ENCODE measurements at regions not wholly inside any gene's neighbourhood (a gene's known extent, or its start where the extent isn't known, plus 50 kb on each side); places are given as distances from the start of the nearest gene placed in this dataset.

GRCh38 chr1:163692266-163692665 is 370.5 kb downstream of the NUF2 start:
- no peak for DNase-seq
- in situ Hi-C loops (cut with HindIII; ENCODE audit: low pct_ligation_motif_present, low pct_unique_long_range_greater_than_20kb, low sequenced_read_pairs) = no loop called here

- in situ Hi-C loops (cut with HindIII; ENCODE audit: low pct_ligation_motif_present, low pct_unique_long_range_greater_than_20kb, low sequenced_read_pairs) = no loop called here
- DNase-seq = no peak
Measured at GRCh38 chr1:163697137-163697536, 375.4 kb downstream of the NUF2 start.

GRCh38 chr1:163701783-163702374 is 380.1 kb downstream of the NUF2 start:
- in situ Hi-C loops (cut with HindIII; ENCODE audit: low pct_ligation_motif_present, low pct_unique_long_range_greater_than_20kb, low sequenced_read_pairs) = no loop called here
- no peak for DNase-seq

- in situ Hi-C loops (cut with HindIII; ENCODE audit: low pct_ligation_motif_present, low pct_unique_long_range_greater_than_20kb, low sequenced_read_pairs) = no loop called here
- no peak for DNase-seq
Measured at GRCh38 chr1:163703794-163704193, 382.0 kb downstream of the NUF2 start.

- no peak for DNase-seq
- in situ Hi-C loops (cut with HindIII; ENCODE audit: low pct_ligation_motif_present, low pct_unique_long_range_greater_than_20kb, low sequenced_read_pairs) = no loop called here
Measured at GRCh38 chr1:163706915-163707314, 385.2 kb downstream of the NUF2 start.

- in situ Hi-C loops (cut with HindIII; ENCODE audit: low pct_ligation_motif_present, low pct_unique_long_range_greater_than_20kb, low sequenced_read_pairs) = no loop called here
- no peak for DNase-seq
Measured at GRCh38 chr1:163709636-163710035, 387.9 kb downstream of the NUF2 start.

GRCh38 chr1:163712321-163712720 is 390.6 kb downstream of the NUF2 start:
- in situ Hi-C loops (cut with HindIII; ENCODE audit: low pct_ligation_motif_present, low pct_unique_long_range_greater_than_20kb, low sequenced_read_pairs) = no loop called here

GRCh38 chr1:163720294-163720693 is 398.5 kb downstream of the NUF2 start:
- in situ Hi-C loops (cut with HindIII; ENCODE audit: low pct_ligation_motif_present, low pct_unique_long_range_greater_than_20kb, low sequenced_read_pairs) = no loop called here
- no peak for DNase-seq

More at GRCh38 chr1:163712321-163712720, 390.6 kb downstream of the NUF2 start:
- no peak for DNase-seq

- DNase-seq = no peak
- in situ Hi-C loops (cut with HindIII; ENCODE audit: low pct_ligation_motif_present, low pct_unique_long_range_greater_than_20kb, low sequenced_read_pairs) = no loop called here
Measured at GRCh38 chr1:163725551-163725950, 403.8 kb downstream of the NUF2 start.

- DNase-seq = no peak
- in situ Hi-C loops (cut with HindIII; ENCODE audit: low pct_ligation_motif_present, low pct_unique_long_range_greater_than_20kb, low sequenced_read_pairs) = no loop called here
Measured at GRCh38 chr1:163730411-163730821, 408.7 kb downstream of the NUF2 start.

- DNase-seq = no peak
- in situ Hi-C loops (cut with HindIII; ENCODE audit: low pct_ligation_motif_present, low pct_unique_long_range_greater_than_20kb, low sequenced_read_pairs) = no loop called here
Measured at GRCh38 chr1:163737261-163737660, 415.5 kb downstream of the NUF2 start.

- in situ Hi-C loops (cut with HindIII; ENCODE audit: low pct_ligation_motif_present, low pct_unique_long_range_greater_than_20kb, low sequenced_read_pairs) = no loop called here
- no peak for DNase-seq
Measured at GRCh38 chr1:163744301-163744887, 422.6 kb downstream of the NUF2 start.

GRCh38 chr1:163745204-163745603 is 423.4 kb downstream of the NUF2 start:
- in situ Hi-C loops (cut with HindIII; ENCODE audit: low pct_ligation_motif_present, low pct_unique_long_range_greater_than_20kb, low sequenced_read_pairs) = no loop called here
- no peak for DNase-seq

GRCh38 chr1:163747261-163747660 is 425.5 kb downstream of the NUF2 start:
- DNase-seq = no peak
- in situ Hi-C loops (cut with HindIII; ENCODE audit: low pct_ligation_motif_present, low pct_unique_long_range_greater_than_20kb, low sequenced_read_pairs) = no loop called here

- no peak for DNase-seq
- in situ Hi-C loops (cut with HindIII; ENCODE audit: low pct_ligation_motif_present, low pct_unique_long_range_greater_than_20kb, low sequenced_read_pairs) = no loop called here
Measured at GRCh38 chr1:163747855-163748254, 426.1 kb downstream of the NUF2 start.

- in situ Hi-C loops (cut with HindIII; ENCODE audit: low pct_ligation_motif_present, low pct_unique_long_range_greater_than_20kb, low sequenced_read_pairs) = no loop called here
- no peak for DNase-seq
Measured at GRCh38 chr1:163758977-163759670, 437.4 kb downstream of the NUF2 start.

- in situ Hi-C loops (cut with HindIII; ENCODE audit: low pct_ligation_motif_present, low pct_unique_long_range_greater_than_20kb, low sequenced_read_pairs) = no loop called here
- no peak for DNase-seq
Measured at GRCh38 chr1:163761898-163762297, 440.1 kb downstream of the NUF2 start.

- DNase-seq = no peak
- in situ Hi-C loops (cut with HindIII; ENCODE audit: low pct_ligation_motif_present, low pct_unique_long_range_greater_than_20kb, low sequenced_read_pairs) = no loop called here
Measured at GRCh38 chr1:163766257-163766918, 444.6 kb downstream of the NUF2 start.

GRCh38 chr1:163768576-163768975 is 446.8 kb downstream of the NUF2 start:
- DNase-seq = no peak
- in situ Hi-C loops (cut with HindIII; ENCODE audit: low pct_ligation_motif_present, low pct_unique_long_range_greater_than_20kb, low sequenced_read_pairs) = no loop called here
